COLO829 (cell line): ENCODE measurements at regions not wholly inside any gene's neighbourhood (a gene's known extent, or its start where the extent isn't known, plus 50 kb on each side); places are given as distances from the start of the nearest gene placed in this dataset.

Experiments
- DNase-seq: peaks from one replicate; pipeline ENCODE4 v3.0.0; 2012; ENCODE audit warnings: low spot score

- DNase-seq = peak; percentile 53
These were observed 315.2 kb downstream of the TDRD15 start for GRCh38 chr2:21438949-21439348.

GRCh38 chr2:21441442-21441841, 317.7 kb downstream of the TDRD15 start:
- no peak for DNase-seq

- no peak for DNase-seq
These were observed 319.8 kb downstream of the TDRD15 start for GRCh38 chr2:21443494-21444105.

GRCh38 chr2:21449881-21450280, 326.1 kb downstream of the TDRD15 start:
- no peak for DNase-seq

- DNase-seq = no peak
These were observed 327.6 kb downstream of the TDRD15 start for GRCh38 chr2:21451403-21451802.

GRCh38 chr2:21452263-21452662, 328.5 kb downstream of the TDRD15 start:
- no peak for DNase-seq

GRCh38 chr2:21452678-21453077, 328.9 kb downstream of the TDRD15 start:
- DNase-seq = no peak

- no peak for DNase-seq
These were observed 330.1 kb downstream of the TDRD15 start for GRCh38 chr2:21453723-21454450.

GRCh38 chr2:21454839-21455238, 331.1 kb downstream of the TDRD15 start:
- DNase-seq = no peak

GRCh38 chr2:21461754-21462240, 338.0 kb downstream of the TDRD15 start:
- no peak for DNase-seq

GRCh38 chr2:21466341-21466927, 342.7 kb downstream of the TDRD15 start:
- no peak for DNase-seq

- no peak for DNase-seq
These were observed 343.6 kb downstream of the TDRD15 start for GRCh38 chr2:21467280-21467818.

GRCh38 chr2:21467910-21468309, 344.1 kb downstream of the TDRD15 start:
- DNase-seq = no peak

- no peak for DNase-seq
These were observed 344.9 kb downstream of the TDRD15 start for GRCh38 chr2:21468624-21469023.

- no peak for DNase-seq
These were observed 345.4 kb downstream of the TDRD15 start for GRCh38 chr2:21469158-21469557.

GRCh38 chr2:21469564-21469963, 345.8 kb downstream of the TDRD15 start:
- DNase-seq = no peak

GRCh38 chr2:21480162-21480561, 356.4 kb downstream of the TDRD15 start:
- DNase-seq = no peak

- no peak for DNase-seq
These were observed 360.9 kb downstream of the TDRD15 start for GRCh38 chr2:21484643-21485042.

- DNase-seq = no peak
These were observed 362.7 kb downstream of the TDRD15 start for GRCh38 chr2:21486445-21486844.

GRCh38 chr2:21489080-21489479, 365.3 kb downstream of the TDRD15 start:
- DNase-seq = no peak

GRCh38 chr2:21498016-21498415, 374.2 kb downstream of the TDRD15 start:
- no peak for DNase-seq

- DNase-seq = no peak
These were observed 376.7 kb downstream of the TDRD15 start for GRCh38 chr2:21500401-21500945.
